Uterus (tissue), 2 donors: ENCODE measurements at regions not wholly inside any gene's neighbourhood (a gene's known extent, or its start where the extent isn't known, plus 50 kb on each side); places are given as distances from the start of the nearest gene placed in this dataset.

Experiments used
- POLR2A ChIP-seq, 2 donors: fragments of 450-650 bp; IDR thresholded peaks; one replicate each; pipeline ENCODE4 v1.6.1; 2016; ENCODE audit warnings: antibody characterized with exemption in 2 of 2, mild to moderate bottlenecking in 1 of 2, moderate library complexity in 1 of 2
- TF ChIP-seq, protein P1 (sequence below), 4 experiments: fragments of 200-600 bp in 2 of 4; fragments of 450-650 bp in 2 of 4; sonication (generic) in 2 of 4; IDR thresholded peaks; one replicate each; pipeline ENCODE4 v1.5.1; 2016 to 2019; ENCODE audit warnings: antibody characterized with exemption in 4 of 4, mild to moderate bottlenecking in 2 of 4, moderate library complexity in 1 of 4

DNA sequence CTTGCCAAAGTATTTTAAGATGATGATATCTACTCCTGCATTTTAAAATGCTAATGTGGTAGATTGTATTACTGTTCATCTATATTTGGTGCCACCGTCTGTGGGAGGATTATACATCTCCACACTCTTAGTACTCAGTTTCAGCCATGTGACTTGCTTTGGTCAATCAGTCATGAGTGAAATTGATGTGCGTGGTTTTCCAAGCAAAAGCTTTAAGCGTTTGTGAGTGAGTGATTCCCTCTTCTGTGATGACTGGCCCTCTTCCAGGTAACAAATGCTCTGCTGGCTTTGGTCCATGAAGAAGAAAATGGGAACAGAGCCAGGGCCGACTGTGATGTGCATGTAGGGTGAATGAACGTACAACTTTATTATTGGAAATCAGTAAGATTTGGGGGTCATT, 330.4 kb downstream of the LPIN1 start:
- TF ChIP-seq, protein P1, sequence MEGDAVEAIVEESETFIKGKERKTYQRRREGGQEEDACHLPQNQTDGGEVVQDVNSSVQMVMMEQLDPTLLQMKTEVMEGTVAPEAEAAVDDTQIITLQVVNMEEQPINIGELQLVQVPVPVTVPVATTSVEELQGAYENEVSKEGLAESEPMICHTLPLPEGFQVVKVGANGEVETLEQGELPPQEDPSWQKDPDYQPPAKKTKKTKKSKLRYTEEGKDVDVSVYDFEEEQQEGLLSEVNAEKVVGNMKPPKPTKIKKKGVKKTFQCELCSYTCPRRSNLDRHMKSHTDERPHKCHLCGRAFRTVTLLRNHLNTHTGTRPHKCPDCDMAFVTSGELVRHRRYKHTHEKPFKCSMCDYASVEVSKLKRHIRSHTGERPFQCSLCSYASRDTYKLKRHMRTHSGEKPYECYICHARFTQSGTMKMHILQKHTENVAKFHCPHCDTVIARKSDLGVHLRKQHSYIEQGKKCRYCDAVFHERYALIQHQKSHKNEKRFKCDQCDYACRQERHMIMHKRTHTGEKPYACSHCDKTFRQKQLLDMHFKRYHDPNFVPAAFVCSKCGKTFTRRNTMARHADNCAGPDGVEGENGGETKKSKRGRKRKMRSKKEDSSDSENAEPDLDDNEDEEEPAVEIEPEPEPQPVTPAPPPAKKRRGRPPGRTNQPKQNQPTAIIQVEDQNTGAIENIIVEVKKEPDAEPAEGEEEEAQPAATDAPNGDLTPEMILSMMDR (IDR thresholded peaks at IDR 0.05), result no peak
- TF ChIP-seq POLR2A (IDR thresholded peaks at IDR 0.05), result no peak
